ENCODE measurements at regions not wholly inside any gene's neighbourhood (a gene's known extent, or its start where the extent isn't known, plus 50 kb on each side); places are given as distances from the start of the nearest gene placed in this dataset.

GRCh38 chr1:8170059-8170835 lies 144.1 kb upstream of the ERRFI1 start:
- H3K27ac ChIP-seq (ENCODE audit: insufficient read depth in 1 of 2, low read depth in 1 of 2, low read length in 2 of 2, poor library complexity in 1 of 2, severe bottlenecking in 2 of 2), result no peak overlapping the region
- POLR2A ChIA-PET, result no interaction called here
- no peak for DNase-seq

GRCh38 chr1:8169364-8170058 lies 143.4 kb upstream of the ERRFI1 start:
- peaks cover 0 to 9% (median 4%) of the 10 kb centered on the region in 4 experiments for H3K4me1 ChIP-seq (ENCODE audit: control extremely low read depth in 1 of 4, control insufficient read depth in 4 of 4, insufficient read depth in 4 of 4, low read length in 3 of 4)
- no peaks in the 10 kb centered on the region for H3K9me3 ChIP-seq (ENCODE audit: control extremely low read depth in 1 of 5, control insufficient read depth in 4 of 5, insufficient read depth in 2 of 5, low read depth in 1 of 5, low read length in 4 of 5)
- H3K36me3 ChIP-seq (ENCODE audit: control insufficient read depth in 4 of 4, insufficient read depth in 4 of 4, low read length in 3 of 4), result no peaks in the 10 kb centered on the region
- POLR2A ChIA-PET, result no interaction called here
- H3K4me3 ChIP-seq (ENCODE audit: control insufficient read depth in 1 of 7, extremely low read depth in 1 of 7, insufficient read depth in 4 of 7, low read depth in 2 of 7, low read length in 6 of 7), result no peak overlapping the region
- 37% methylated on average over 8 of the region's 9 CpGs for WGBS (ENCODE audit: insufficient coverage)
- H3K27ac ChIP-seq (ENCODE audit: insufficient read depth in 1 of 2, low read depth in 1 of 2, low read length in 2 of 2, poor library complexity in 1 of 2, severe bottlenecking in 2 of 2), result no peak overlapping the region
- no peaks in the 10 kb centered on the region for H3K27me3 ChIP-seq (replicated peaks in 2 of 5; ENCODE audit: control insufficient read depth in 4 of 5, insufficient read depth in 5 of 5, low read length in 4 of 5)
- peak; percentile 39 to 89 (median 84) for DNase-seq
- CTCF ChIA-PET, result no interaction called here

More at GRCh38 chr1:8170059-8170835, 144.1 kb upstream of the ERRFI1 start:
- Histone ChIP-seq H3K9me3 (ENCODE audit: control extremely low read depth in 1 of 5, control insufficient read depth in 4 of 5, insufficient read depth in 2 of 5, low read depth in 1 of 5, low read length in 4 of 5) (no peaks in the 10 kb centered on the region), H3K36me3 (ENCODE audit: control insufficient read depth in 4 of 4, insufficient read depth in 4 of 4, low read length in 3 of 4) (no peaks in the 10 kb centered on the region), H3K4me1 (ENCODE audit: control extremely low read depth in 1 of 4, control insufficient read depth in 4 of 4, insufficient read depth in 4 of 4, low read length in 3 of 4) (peaks cover 0 to 9% (median 4%) of the 10 kb centered on the region in 4 experiments), H3K27me3 (replicated peaks in 2 of 5; ENCODE audit: control insufficient read depth in 4 of 5, insufficient read depth in 5 of 5, low read length in 4 of 5) (no peaks in the 10 kb centered on the region), H3K4me3 (ENCODE audit: control insufficient read depth in 1 of 7, extremely low read depth in 1 of 7, insufficient read depth in 4 of 7, low read depth in 2 of 7, low read length in 6 of 7) (no peak overlapping the region)
- WGBS (ENCODE audit: insufficient coverage), result 81% methylated on average over 9 of the region's 13 CpGs
- CTCF ChIA-PET, result no interaction called here

DNA sequence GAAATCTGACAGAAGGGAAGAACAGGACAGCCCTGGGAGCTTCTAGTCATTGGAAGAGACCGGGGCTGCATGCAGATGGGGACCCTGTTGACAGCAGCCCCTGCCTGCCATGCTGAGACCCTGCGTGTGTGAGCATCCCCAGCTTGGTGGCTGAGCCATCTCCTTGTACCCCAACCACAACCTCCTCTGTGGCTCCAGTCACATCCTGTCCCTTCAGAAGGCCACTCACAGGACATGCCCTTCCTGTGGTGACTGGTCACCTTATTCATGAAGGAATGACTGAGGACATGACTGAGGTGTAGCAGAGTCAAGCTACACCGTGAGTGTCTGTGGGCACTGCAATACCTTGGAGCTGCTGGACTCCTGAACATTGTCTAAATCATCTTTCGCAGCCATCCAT lies 141.8 kb upstream of the ERRFI1 start:
- CTCF ChIA-PET, result no interaction called here

DNA sequence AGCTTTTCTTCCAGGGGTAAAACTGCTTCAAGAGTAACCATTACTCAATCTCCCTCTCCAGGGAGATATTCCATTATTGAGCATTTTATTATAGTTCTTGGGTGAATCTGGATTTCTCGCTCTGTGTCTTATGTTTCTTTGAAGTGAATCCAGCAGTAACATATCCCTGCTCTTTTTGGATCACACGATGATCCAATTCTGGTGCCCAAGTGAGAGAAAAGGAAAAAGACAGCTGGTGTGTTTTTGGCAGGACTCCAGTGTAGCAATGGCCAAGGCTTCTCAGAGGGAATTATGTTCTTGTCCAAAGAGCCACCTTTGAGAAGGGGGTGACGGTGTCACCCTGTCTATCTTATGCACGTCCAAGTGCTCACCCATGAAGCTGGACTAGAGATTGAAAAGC lies 140.3 kb upstream of the ERRFI1 start:
- H3K4me3 ChIP-seq (ENCODE audit: control insufficient read depth in 1 of 7, extremely low read depth in 1 of 7, insufficient read depth in 4 of 7, low read depth in 2 of 7, low read length in 6 of 7), result no peak overlapping the region
- CTCF ChIA-PET, result no interaction called here
- DNase-seq, result no peak
- POLR2A ChIA-PET, result no interaction called here
- no peaks in the 10 kb centered on the region for H3K27me3 ChIP-seq (replicated peaks in 2 of 5; ENCODE audit: control insufficient read depth in 4 of 5, insufficient read depth in 5 of 5, low read length in 4 of 5)
- H3K36me3 ChIP-seq (ENCODE audit: control insufficient read depth in 4 of 4, insufficient read depth in 4 of 4, low read length in 3 of 4), result no peaks in the 10 kb centered on the region
- WGBS (ENCODE audit: insufficient coverage), result 100% methylated on average over 3 of the region's 4 CpGs
- peaks cover 0 to 9% (median 4%) of the 10 kb centered on the region in 4 experiments for H3K4me1 ChIP-seq (ENCODE audit: control extremely low read depth in 1 of 4, control insufficient read depth in 4 of 4, insufficient read depth in 4 of 4, low read length in 3 of 4)
- H3K27ac ChIP-seq (ENCODE audit: insufficient read depth in 1 of 2, low read depth in 1 of 2, low read length in 2 of 2, poor library complexity in 1 of 2, severe bottlenecking in 2 of 2), result no peak overlapping the region
- H3K9me3 ChIP-seq (ENCODE audit: control extremely low read depth in 1 of 5, control insufficient read depth in 4 of 5, insufficient read depth in 2 of 5, low read depth in 1 of 5, low read length in 4 of 5), result no peaks in the 10 kb centered on the region

More for the DNA sequence above, 141.8 kb upstream of the ERRFI1 start:
- Histone ChIP-seq H3K9me3 (ENCODE audit: control extremely low read depth in 1 of 5, control insufficient read depth in 4 of 5, insufficient read depth in 2 of 5, low read depth in 1 of 5, low read length in 4 of 5) (no peaks in the 10 kb centered on the region), H3K4me3 (ENCODE audit: control insufficient read depth in 1 of 7, extremely low read depth in 1 of 7, insufficient read depth in 4 of 7, low read depth in 2 of 7, low read length in 6 of 7) (no peak overlapping the region), H3K36me3 (ENCODE audit: control insufficient read depth in 4 of 4, insufficient read depth in 4 of 4, low read length in 3 of 4) (no peaks in the 10 kb centered on the region), H3K4me1 (ENCODE audit: control extremely low read depth in 1 of 4, control insufficient read depth in 4 of 4, insufficient read depth in 4 of 4, low read length in 3 of 4) (peaks cover 0 to 9% (median 4%) of the 10 kb centered on the region in 4 experiments), H3K27me3 (replicated peaks in 2 of 5; ENCODE audit: control insufficient read depth in 4 of 5, insufficient read depth in 5 of 5, low read length in 4 of 5) (no peaks in the 10 kb centered on the region), H3K27ac (ENCODE audit: insufficient read depth in 1 of 2, low read depth in 1 of 2, low read length in 2 of 2, poor library complexity in 1 of 2, severe bottlenecking in 2 of 2) (no peak overlapping the region)
- POLR2A ChIA-PET, result no interaction called here
- DNase-seq, result no peak
- WGBS (ENCODE audit: insufficient coverage), result 98% methylated on average over 4 of the region's 4 CpGs

DNA sequence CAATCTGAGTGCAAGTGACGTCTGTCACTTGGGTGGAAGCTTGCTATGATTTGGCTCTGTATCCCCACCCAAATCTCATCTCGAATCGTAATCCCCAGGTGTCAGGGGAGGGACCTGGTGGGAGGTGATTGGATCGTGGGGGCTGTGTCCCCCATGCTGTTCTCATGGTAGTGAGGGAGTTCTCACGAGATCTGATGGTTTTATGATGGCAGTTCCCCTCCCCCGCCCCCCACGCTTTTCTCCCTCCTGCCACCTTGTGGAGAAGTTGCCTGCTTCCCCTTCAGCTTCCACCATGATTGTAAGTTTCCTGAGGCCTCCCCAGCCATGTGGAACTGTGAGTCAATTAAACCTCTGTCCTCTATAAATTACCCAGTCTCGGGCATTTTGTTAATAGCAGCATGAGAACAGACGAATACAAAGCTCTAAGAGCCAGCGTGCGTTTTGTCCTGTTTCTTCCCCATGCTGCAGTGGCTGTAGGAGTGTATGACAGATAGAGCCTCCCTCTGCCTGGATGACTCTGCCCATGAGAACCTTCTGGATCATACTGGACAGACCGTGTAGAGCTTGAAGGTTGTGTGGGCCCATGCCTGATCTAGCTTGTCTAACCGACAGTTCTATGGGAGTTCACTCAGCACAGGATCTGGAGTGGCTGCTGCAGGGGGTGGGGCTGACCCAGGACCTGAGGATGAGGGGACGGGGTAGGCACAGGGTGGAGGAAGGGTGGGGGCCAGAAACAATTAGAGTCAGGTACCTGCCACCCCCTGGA lies 139.7 kb upstream of the ERRFI1 start:
- CTCF ChIA-PET, result interaction anchor here (0.6 to 0.7 kb wide), 2 partner anchors 209 to 505 kb away, joined by 3 to 4 read pairs; no protein-coding TSS in a partner anchor
- POLR2A ChIA-PET, result interaction anchor here (0.6 kb wide), 1 partner anchor 74 kb away, joined by 6 read pairs; no protein-coding TSS in a partner anchor

DNA sequence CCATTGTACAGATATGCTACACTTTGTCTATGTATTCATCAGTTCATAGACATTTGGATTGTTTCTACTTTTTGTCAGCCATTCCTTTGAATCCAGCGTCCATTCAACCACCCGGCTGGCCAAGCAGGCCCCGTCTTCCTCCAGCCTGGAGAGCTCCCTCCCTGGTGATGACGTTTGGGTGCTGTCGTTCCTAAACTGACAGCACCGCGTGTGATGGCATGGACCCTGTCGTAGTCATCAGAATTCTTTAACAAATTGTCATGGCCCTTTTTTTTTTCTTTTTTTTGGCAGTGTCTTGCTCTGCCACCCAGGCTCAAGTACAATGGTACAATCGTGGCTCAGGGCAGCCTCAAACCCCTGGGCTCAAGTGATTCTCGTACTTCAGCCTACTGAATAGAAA lies 138.6 kb upstream of the ERRFI1 start:
- H3K9me3 ChIP-seq (ENCODE audit: control extremely low read depth in 1 of 5, control insufficient read depth in 4 of 5, insufficient read depth in 2 of 5, low read depth in 1 of 5, low read length in 4 of 5), result no peaks in the 10 kb centered on the region
- DNase-seq, result no peak
- H3K4me1 ChIP-seq (ENCODE audit: control extremely low read depth in 1 of 4, control insufficient read depth in 4 of 4, insufficient read depth in 4 of 4, low read length in 3 of 4), result peaks cover 0 to 4% (median 2%) of the 10 kb centered on the region in 4 experiments
- WGBS (ENCODE audit: insufficient coverage), result 98% methylated on average over 10 of the region's 10 CpGs
- H3K27me3 ChIP-seq (replicated peaks in 2 of 5; ENCODE audit: control insufficient read depth in 4 of 5, insufficient read depth in 5 of 5, low read length in 4 of 5), result no peaks in the 10 kb centered on the region
- no peaks in the 10 kb centered on the region for H3K36me3 ChIP-seq (ENCODE audit: control insufficient read depth in 4 of 4, insufficient read depth in 4 of 4, low read length in 3 of 4)
- ChIA-PET CTCF (interaction anchor here (0.7 kb wide), 1 partner anchor 503 kb away, joined by 3 read pairs; no protein-coding TSS in a partner anchor), POLR2A (no interaction called here)
- H3K4me3 ChIP-seq (ENCODE audit: control insufficient read depth in 1 of 7, extremely low read depth in 1 of 7, insufficient read depth in 4 of 7, low read depth in 2 of 7, low read length in 6 of 7), result no peak overlapping the region
- H3K27ac ChIP-seq (ENCODE audit: insufficient read depth in 1 of 2, low read depth in 1 of 2, low read length in 2 of 2, poor library complexity in 1 of 2, severe bottlenecking in 2 of 2), result no peak overlapping the region

More for the DNA sequence above, 139.7 kb upstream of the ERRFI1 start:
- 89% methylated on average over 12 of the region's 14 CpGs for WGBS (ENCODE audit: insufficient coverage)
- no peaks in the 10 kb centered on the region for H3K36me3 ChIP-seq (ENCODE audit: control insufficient read depth in 4 of 4, insufficient read depth in 4 of 4, low read length in 3 of 4)
- no peaks in the 10 kb centered on the region for H3K9me3 ChIP-seq (ENCODE audit: control extremely low read depth in 1 of 5, control insufficient read depth in 4 of 5, insufficient read depth in 2 of 5, low read depth in 1 of 5, low read length in 4 of 5)
- no peak overlapping the region for H3K27ac ChIP-seq (ENCODE audit: insufficient read depth in 1 of 2, low read depth in 1 of 2, low read length in 2 of 2, poor library complexity in 1 of 2, severe bottlenecking in 2 of 2)
- H3K27me3 ChIP-seq (replicated peaks in 2 of 5; ENCODE audit: control insufficient read depth in 4 of 5, insufficient read depth in 5 of 5, low read length in 4 of 5), result no peaks in the 10 kb centered on the region
- no peak overlapping the region for H3K4me3 ChIP-seq (ENCODE audit: control insufficient read depth in 1 of 7, extremely low read depth in 1 of 7, insufficient read depth in 4 of 7, low read depth in 2 of 7, low read length in 6 of 7)
- peak; percentile 12 to 29 (median 27) for DNase-seq
- H3K4me1 ChIP-seq (ENCODE audit: control extremely low read depth in 1 of 4, control insufficient read depth in 4 of 4, insufficient read depth in 4 of 4, low read length in 3 of 4), result peaks cover 0 to 9% (median 4%) of the 10 kb centered on the region in 4 experiments

Measured in common myeloid progenitor, CD34-positive (primary cell).